Uterus (tissue), 3 donors: ENCODE measurements at regions not wholly inside any gene's neighbourhood (a gene's known extent, or its start where the extent isn't known, plus 50 kb on each side); places are given as distances from the start of the nearest gene placed in this dataset.

Experiments used
- DNase-seq, 2 donors: peaks; one replicate each; pipeline ENCODE4 v3.0.0-alpha.2; 2019 to 2020
- H3K27ac ChIP-seq, 2 donors: fragments of 200-600 bp; sonication (generic); 1 replicate in 1 of 2; 2 replicates in 1 of 2; pipeline ENCODE4 v1.5.1; 2016 to 2018
- H3K27me3 ChIP-seq, 2 donors: fragments of 200-600 bp; sonication (generic); one replicate each; pipeline ENCODE4 v1.5.1; 2018 to 2019; ENCODE audit warnings: control low read depth in 1 of 2
- H3K36me3 ChIP-seq, 2 donors: fragments of 200-600 bp; sonication (generic); one replicate each; pipeline ENCODE4 v1.5.1; 2019; ENCODE audit warnings: control low read depth in 1 of 2
- H3K4me1 ChIP-seq, 2 donors: fragments of 200-600 bp; sonication (generic); one replicate each; pipeline ENCODE4 v1.5.1; 2018 to 2019; ENCODE audit warnings: control low read depth in 1 of 2
- H3K4me3 ChIP-seq, 2 donors: fragments of 200-600 bp; sonication (generic); 1 replicate in 1 of 2; 2 replicates in 1 of 2; pipeline ENCODE4 v1.5.1; 2018 to 2019; ENCODE audit warnings: mild to moderate bottlenecking in 1 of 2
- H3K9me3 ChIP-seq, 2 donors: fragments of 200-600 bp; sonication (generic); one replicate each; pipeline ENCODE4 v1.5.1; 2019; ENCODE audit warnings: control low read depth in 1 of 2
- CTCF ChIP-seq, 4 experiments: fragments of 200-600 bp in 2 of 4; fragments of 450-650 bp in 2 of 4; sonication (generic) in 2 of 4; IDR thresholded peaks; one replicate each; pipeline ENCODE4 v1.5.1; 2016 to 2019; ENCODE audit warnings: antibody characterized with exemption in 4 of 4, mild to moderate bottlenecking in 2 of 4, moderate library complexity in 1 of 4
- POLR2A ChIP-seq, 2 donors: fragments of 450-650 bp; IDR thresholded peaks; one replicate each; pipeline ENCODE4 v1.6.1; 2016; ENCODE audit warnings: antibody characterized with exemption in 2 of 2, mild to moderate bottlenecking in 1 of 2, moderate library complexity in 1 of 2
- intact Hi-C: fragments of 100-400 bp; cut with DNase I; formaldehyde crosslinking; loops from one replicate; pipeline ENCODE4 v1.15.1; 2023; ENCODE audit warnings: low total_unique reads
- donor health status: DM: yes; HTN: yes; CAD: no.

GRCh38 chr10:31590023-31590800 is 271.2 kb downstream of the ZEB1 start:
- peaks cover 0 to 12% of the 10 kb centered on the region in 2 donors for H3K9me3 ChIP-seq
- H3K27ac ChIP-seq: no peak overlapping the region

GRCh38 chr10:31587691-31588090 is 268.7 kb downstream of the ZEB1 start:
- Histone ChIP-seq H3K27me3 (no peaks in the 10 kb centered on the region), H3K27ac (no peak overlapping the region)
- intact Hi-C loops: no loop called here

More at GRCh38 chr10:31590023-31590800, 271.2 kb downstream of the ZEB1 start:
- no peak for DNase-seq
- no peaks in the 10 kb centered on the region for H3K27me3 ChIP-seq
- H3K4me1 ChIP-seq: no peaks in the 10 kb centered on the region
- TF ChIP-seq CTCF (IDR thresholded peaks at IDR 0.05) (no peak), POLR2A (IDR thresholded peaks at IDR 0.05) (no peak)
- no peak overlapping the region for H3K4me3 ChIP-seq
- intact Hi-C loops: no loop called here
- H3K36me3 ChIP-seq: no peaks in the 10 kb centered on the region

GRCh38 chr10:31586723-31587638 is 268.0 kb downstream of the ZEB1 start:
- intact Hi-C loops: no loop called here
- H3K27ac ChIP-seq: no peak overlapping the region

More at GRCh38 chr10:31587691-31588090, 268.7 kb downstream of the ZEB1 start:
- Histone ChIP-seq H3K4me3 (no peak overlapping the region), H3K4me1 (peaks cover 9 to 13% of the 10 kb centered on the region in 2 donors), H3K9me3 (peaks cover 0 to 12% of the 10 kb centered on the region in 2 donors), H3K36me3 (no peaks in the 10 kb centered on the region)
- TF ChIP-seq POLR2A (IDR thresholded peaks at IDR 0.05) (no peak), CTCF (IDR thresholded peaks at IDR 0.05) (no peak)
- no peak for DNase-seq

GRCh38 chr10:31584876-31585275 is 265.9 kb downstream of the ZEB1 start:
- intact Hi-C loops: no loop called here
- DNase-seq: no peak
- H3K36me3 ChIP-seq: no peaks in the 10 kb centered on the region
- H3K4me3 ChIP-seq: no peak overlapping the region
- no peak for TF ChIP-seq CTCF (IDR thresholded peaks at IDR 0.05)
- TF ChIP-seq POLR2A (IDR thresholded peaks at IDR 0.05): no peak
- H3K9me3 ChIP-seq: no peaks in the 10 kb centered on the region
- no peaks in the 10 kb centered on the region for H3K27me3 ChIP-seq
- peak overlapping the region in 1 of 2 donors; percentile 22 for H3K27ac ChIP-seq
- H3K4me1 ChIP-seq: peaks cover 11 to 14% of the 10 kb centered on the region in 2 donors

More at GRCh38 chr10:31586723-31587638, 268.0 kb downstream of the ZEB1 start:
- TF ChIP-seq POLR2A (IDR thresholded peaks at IDR 0.05) (no peak), CTCF (IDR thresholded peaks at IDR 0.05) (no peak)
- DNase-seq: no peak
- peaks cover 0 to 12% of the 10 kb centered on the region in 2 donors for H3K9me3 ChIP-seq
- no peaks in the 10 kb centered on the region for H3K36me3 ChIP-seq
- no peaks in the 10 kb centered on the region for H3K27me3 ChIP-seq
- H3K4me3 ChIP-seq: no peak overlapping the region
- peaks cover 11 to 14% of the 10 kb centered on the region in 2 donors for H3K4me1 ChIP-seq
